ENCODE measurements at regions not wholly inside any gene's neighbourhood (a gene's known extent, or its start where the extent isn't known, plus 50 kb on each side); places are given as distances from the start of the nearest gene placed in this dataset.

DNA sequence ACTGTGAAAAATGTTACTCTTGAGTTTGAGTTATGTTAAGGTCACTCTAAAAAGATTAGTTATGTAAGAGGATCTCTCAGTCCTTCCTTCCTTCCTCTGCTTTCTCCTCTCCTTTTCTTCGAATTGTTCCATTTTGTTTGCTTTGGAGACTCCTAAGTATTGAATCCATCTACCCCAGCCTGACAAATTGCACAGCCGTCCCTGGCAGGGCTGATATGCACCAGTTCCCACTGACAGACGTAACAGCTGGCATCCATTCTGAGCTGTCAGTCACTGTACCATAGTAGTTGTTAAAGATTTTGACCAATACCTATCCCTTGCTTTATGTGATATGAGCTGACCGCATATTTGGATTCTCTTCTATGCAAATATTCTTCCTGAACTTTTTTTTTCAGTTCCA is 210.7 kb upstream of the IGFBP7 start:
- ChIA-PET CTCF (no interaction called here), POLR2A (ENCODE audit: unreplicated experiment) (no interaction called here)
- H3K36me3 ChIP-seq (ENCODE audit: low read depth, low read length) = no peaks in the 10 kb centered on the region
- H3F3A ChIP-seq (ENCODE audit: low read length, unreplicated experiment) = no peaks in the 10 kb centered on the region
- H3K4me2 ChIP-seq (ENCODE audit: low read length) = no peak overlapping the region
- H3K9ac ChIP-seq (ENCODE audit: low read length) = no peak overlapping the region
- no TSS peak for BruUV-seq (replicated peaks)
- H3K27me3 ChIP-seq (ENCODE audit: low read length) = peaks cover 17% of the 10 kb centered on the region
- DNase-seq (no peak), ATAC-seq (no peak)
- no peaks in the 10 kb centered on the region for H4K20me1 ChIP-seq (ENCODE audit: low read length)
- no peak overlapping the region for H3K27ac ChIP-seq (ENCODE audit: low read length)
- no peaks in the 10 kb centered on the region for H3K79me2 ChIP-seq (ENCODE audit: low read length)
- no peak overlapping the region for H3K4me3 ChIP-seq (ENCODE audit: low read length)
- H3K9me2 ChIP-seq (replicated peaks; ENCODE audit: low read length) = no peaks in the 10 kb centered on the region; the same call in 1 of the 2 replicates
- H3K4me1 ChIP-seq (ENCODE audit: insufficient read depth, low read length) = no peaks in the 10 kb centered on the region; the same call in 1 of the 2 replicates
- intact Hi-C loops (cut with micrococcal nuclease) = no loop called here
- H3K9me3 ChIP-seq (ENCODE audit: low read length) = no peaks in the 10 kb centered on the region
- no peak overlapping the region for H2AFZ ChIP-seq (ENCODE audit: low read length)
- TF ChIP-seq, protein P1, sequence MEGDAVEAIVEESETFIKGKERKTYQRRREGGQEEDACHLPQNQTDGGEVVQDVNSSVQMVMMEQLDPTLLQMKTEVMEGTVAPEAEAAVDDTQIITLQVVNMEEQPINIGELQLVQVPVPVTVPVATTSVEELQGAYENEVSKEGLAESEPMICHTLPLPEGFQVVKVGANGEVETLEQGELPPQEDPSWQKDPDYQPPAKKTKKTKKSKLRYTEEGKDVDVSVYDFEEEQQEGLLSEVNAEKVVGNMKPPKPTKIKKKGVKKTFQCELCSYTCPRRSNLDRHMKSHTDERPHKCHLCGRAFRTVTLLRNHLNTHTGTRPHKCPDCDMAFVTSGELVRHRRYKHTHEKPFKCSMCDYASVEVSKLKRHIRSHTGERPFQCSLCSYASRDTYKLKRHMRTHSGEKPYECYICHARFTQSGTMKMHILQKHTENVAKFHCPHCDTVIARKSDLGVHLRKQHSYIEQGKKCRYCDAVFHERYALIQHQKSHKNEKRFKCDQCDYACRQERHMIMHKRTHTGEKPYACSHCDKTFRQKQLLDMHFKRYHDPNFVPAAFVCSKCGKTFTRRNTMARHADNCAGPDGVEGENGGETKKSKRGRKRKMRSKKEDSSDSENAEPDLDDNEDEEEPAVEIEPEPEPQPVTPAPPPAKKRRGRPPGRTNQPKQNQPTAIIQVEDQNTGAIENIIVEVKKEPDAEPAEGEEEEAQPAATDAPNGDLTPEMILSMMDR (conservative IDR thresholded peaks at IDR 0.05; ENCODE audit: low read depth, low read length) = no peak
- TF ChIP-seq EZH2 (IDR thresholded peaks at IDR 0.05; ENCODE audit: low read length, unreplicated experiment) = no peak
- TF ChIP-seq EZH2phosphoT487 (IDR thresholded peaks at IDR 0.05; ENCODE audit: borderline replicate concordance, low read length) = no peak

DNA sequence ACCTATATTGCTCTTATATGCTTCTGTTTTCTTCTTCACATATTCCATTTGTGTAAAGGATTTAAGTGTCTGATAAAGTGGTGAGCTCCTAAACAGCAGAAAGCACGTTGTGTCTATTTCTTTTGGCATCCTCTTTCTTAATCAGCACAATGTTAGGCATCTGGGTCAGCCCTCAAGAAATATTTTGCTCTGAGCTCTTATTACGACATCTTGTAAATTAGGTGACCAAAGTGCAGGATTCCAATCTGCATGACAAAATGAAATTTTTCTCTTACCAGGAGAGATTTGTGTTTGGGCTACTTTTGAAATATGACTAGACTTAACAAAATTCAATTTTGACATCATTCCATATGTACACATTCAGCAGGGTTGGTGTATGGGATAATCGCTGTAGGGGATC is 210.0 kb upstream of the IGFBP7 start:
- Histone ChIP-seq H3K9ac (ENCODE audit: low read length) (no peak overlapping the region), H3K9me3 (ENCODE audit: low read length) (no peaks in the 10 kb centered on the region), H3K36me3 (ENCODE audit: low read depth, low read length) (no peaks in the 10 kb centered on the region), H3K4me1 (ENCODE audit: insufficient read depth, low read length) (no peaks in the 10 kb centered on the region; the same call in 1 of the 2 replicates), H3K27ac (ENCODE audit: low read length) (no peak overlapping the region), H3K4me2 (ENCODE audit: low read length) (no peak overlapping the region), H3K4me3 (ENCODE audit: low read length) (no peak overlapping the region), H4K20me1 (ENCODE audit: low read length) (no peaks in the 10 kb centered on the region), H3K9me2 (replicated peaks; ENCODE audit: low read length) (no peaks in the 10 kb centered on the region; the same call in 1 of the 2 replicates), H2AFZ (ENCODE audit: low read length) (no peak overlapping the region), H3K27me3 (ENCODE audit: low read length) (peaks cover 17% of the 10 kb centered on the region), H3K79me2 (ENCODE audit: low read length) (no peaks in the 10 kb centered on the region), H3F3A (ENCODE audit: low read length, unreplicated experiment) (no peaks in the 10 kb centered on the region)
- no TSS peak for BruUV-seq (replicated peaks)
- intact Hi-C loops (cut with micrococcal nuclease) = no loop called here
- ChIA-PET CTCF (no interaction called here), POLR2A (ENCODE audit: unreplicated experiment) (no interaction called here)
- ATAC-seq (no peak), DNase-seq (no peak)
- no peak for TF ChIP-seq EZH2 (IDR thresholded peaks at IDR 0.05; ENCODE audit: low read length, unreplicated experiment)
- TF ChIP-seq, protein P1 (conservative IDR thresholded peaks at IDR 0.05; ENCODE audit: low read depth, low read length) = no peak
- no peak for TF ChIP-seq EZH2phosphoT487 (IDR thresholded peaks at IDR 0.05; ENCODE audit: borderline replicate concordance, low read length)

DNA sequence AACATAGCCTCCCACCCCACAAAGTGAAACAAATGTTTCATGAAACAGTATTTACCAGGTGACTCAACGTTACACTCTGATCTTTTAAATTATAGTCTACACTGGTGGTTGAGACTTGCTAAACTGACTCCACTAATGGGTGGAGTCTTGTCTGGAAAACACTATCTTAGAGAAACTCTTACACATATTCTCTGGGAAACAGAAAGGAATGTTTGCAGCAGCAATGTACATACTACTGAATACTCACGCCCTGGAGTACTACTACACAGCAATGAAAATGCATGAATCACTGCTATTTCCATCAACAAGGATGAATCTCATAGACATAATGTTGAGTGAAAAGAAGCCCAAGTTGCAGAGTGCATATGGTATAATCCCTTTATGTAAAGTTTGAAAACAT is 208.5 kb upstream of the IGFBP7 start:
- peak overlapping the region; percentile 40; the same call in 1 of the 2 replicates for H2AFZ ChIP-seq (ENCODE audit: low read length)
- no peaks in the 10 kb centered on the region for H3K36me3 ChIP-seq (ENCODE audit: low read depth, low read length)
- H3F3A ChIP-seq (ENCODE audit: low read length, unreplicated experiment) = no peaks in the 10 kb centered on the region
- DNase-seq = peak; percentile 60
- no peaks in the 10 kb centered on the region for H3K79me2 ChIP-seq (ENCODE audit: low read length)
- no peak overlapping the region for H3K4me3 ChIP-seq (ENCODE audit: low read length)
- no peak overlapping the region for H3K27ac ChIP-seq (ENCODE audit: low read length)
- H3K4me1 ChIP-seq (ENCODE audit: insufficient read depth, low read length) = no peaks in the 10 kb centered on the region; the same call in 1 of the 2 replicates
- no peaks in the 10 kb centered on the region for H3K9me3 ChIP-seq (ENCODE audit: low read length)
- BruUV-seq (replicated peaks) = no TSS peak
- TF ChIP-seq EZH2 (IDR thresholded peaks at IDR 0.05; ENCODE audit: low read length, unreplicated experiment) (no peak), EZH2phosphoT487 (IDR thresholded peaks at IDR 0.05; ENCODE audit: borderline replicate concordance, low read length) (no peak)
- TF ChIP-seq, protein P1 (conservative IDR thresholded peaks at IDR 0.05; ENCODE audit: low read depth, low read length) = no peak
- H3K9ac ChIP-seq (ENCODE audit: low read length) = no peak overlapping the region
- no peaks in the 10 kb centered on the region for H4K20me1 ChIP-seq (ENCODE audit: low read length)
- H3K27me3 ChIP-seq (ENCODE audit: low read length) = peaks cover 7% of the 10 kb centered on the region; the same call in 1 of the 2 replicates
- peak overlapping the region; percentile 46 for H3K4me2 ChIP-seq (ENCODE audit: low read length)
- CTCF ChIA-PET = no interaction called here
- intact Hi-C loops (cut with micrococcal nuclease) = no loop called here
- peak; percentile 33 for ATAC-seq
- POLR2A ChIA-PET (ENCODE audit: unreplicated experiment) = no interaction called here
- H3K9me2 ChIP-seq (replicated peaks; ENCODE audit: low read length) = no peaks in the 10 kb centered on the region; the same call in 1 of the 2 replicates

Measured in PC-3 (cell line).